IMR-90 (cell line): ENCODE measurements at regions not wholly inside any gene's neighbourhood (a gene's known extent, or its start where the extent isn't known, plus 50 kb on each side); places are given as distances from the start of the nearest gene placed in this dataset.

ENCODE experiments used
- BHLHE40 ChIP-seq: fragments of 150-350 bp; IDR thresholded peaks from 2 replicates; pipeline ENCODE4 v1.6.1; 2016; ENCODE audit warnings: mild to moderate bottlenecking, low read depth, low read length
- CEBPB ChIP-seq: IDR thresholded peaks from 2 replicates; pipeline ENCODE4 v1.6.1; 2012; ENCODE audit warnings: low read depth, low read length, improper control_type of control experiment
- CTCF ChIP-seq: conservative IDR thresholded peaks from 2 replicates; pipeline ENCODE4 v1.5.1; 2012; ENCODE audit warnings: mild to moderate bottlenecking, low read depth, low read length, improper control_type of control experiment
- MAFK ChIP-seq: IDR thresholded peaks from 2 replicates; pipeline ENCODE4 v1.6.1; 2012; ENCODE audit warnings: low read depth, low read length, improper control_type of control experiment
- MAZ ChIP-seq: IDR thresholded peaks from 2 replicates; pipeline ENCODE4 v1.6.1; 2012; ENCODE audit warnings: low read depth, mild to moderate bottlenecking, low read length, improper control_type of control experiment, moderate library complexity, borderline replicate concordance
- MXI1 ChIP-seq: IDR thresholded peaks from 2 replicates; pipeline ENCODE4 v1.6.1; 2012; ENCODE audit warnings: low read depth, mild to moderate bottlenecking, low read length, moderate library complexity, borderline replicate concordance
- POLR2A ChIP-seq: IDR thresholded peaks from 2 replicates; pipeline ENCODE4 v1.6.1; 2012; ENCODE audit warnings: mild to moderate bottlenecking, low read depth, low read length
- USF2 ChIP-seq: fragments of 150-350 bp; IDR thresholded peaks from 2 replicates; pipeline ENCODE4 v1.6.1; 2017; ENCODE audit warnings: mild to moderate bottlenecking, antibody characterized with exemption, low read length, low read depth

GRCh38 chr18:72140007-72140406 lies 404.1 kb downstream of the CBLN2 start:
- no peak for TF ChIP-seq CTCF
- no peak for TF ChIP-seq MAZ
- no peak for TF ChIP-seq MXI1
- TF ChIP-seq POLR2A, result no peak
- no peak for TF ChIP-seq CEBPB
- no peak for TF ChIP-seq USF2
- TF ChIP-seq MAFK, result no peak
- TF ChIP-seq BHLHE40, result no peak
